HG02610 (cell line): ENCODE measurements at regions not wholly inside any gene's neighbourhood (a gene's known extent, or its start where the extent isn't known, plus 50 kb on each side); places are given as distances from the start of the nearest gene placed in this dataset.
A peak's percentile ranks its signal among the peaks of the same experiment; 100 is the strongest.
"Not testable (repeated sequence)": the region's sequence is repeated elsewhere in the genome, so short reads cannot be mapped to it uniquely, and the experiment has no call there.

Experiments
- ATAC-seq: cut with Tn5 transposase; IDR thresholded peaks from one replicate; pipeline ENCODE4 v1.9.1; 2021; ENCODE audit warnings: mild to moderate bottlenecking, moderate library complexity; ENCODE audit not compliant: unreplicated experiment

DNA sequence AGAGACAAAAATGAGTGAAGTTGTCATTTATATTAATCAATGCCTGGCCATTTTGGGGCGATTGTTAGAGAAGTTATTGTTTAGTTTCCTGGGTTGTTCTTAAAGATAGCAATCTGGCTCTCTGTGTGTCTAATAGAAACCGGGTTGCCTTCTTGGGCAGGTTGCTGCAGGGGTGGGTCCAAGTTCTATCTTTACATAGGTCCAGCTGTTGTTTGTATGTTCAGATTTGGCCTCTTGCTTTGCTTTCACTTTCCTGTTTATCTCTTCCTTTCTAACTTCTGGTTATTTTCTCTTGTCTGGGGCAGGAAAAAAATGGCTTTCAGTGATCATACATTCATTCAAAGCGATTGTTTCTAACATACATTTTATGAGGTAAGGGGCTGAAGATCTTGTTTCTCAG is 128.4 kb upstream of the NOX3 start:
- ATAC-seq, result no peak

- ATAC-seq, result no peak
These were observed 126.7 kb upstream of the NOX3 start for GRCh38 chr6:155582016-155582991.

GRCh38 chr6:155580904-155581303 is 125.3 kb upstream of the NOX3 start:
- ATAC-seq, result no peak

GRCh38 chr6:155578251-155578650 is 122.6 kb upstream of the NOX3 start:
- no peak for ATAC-seq

GRCh38 chr6:155561966-155562364 is 106.3 kb upstream of the NOX3 start:
- ATAC-seq, result no peak

- ATAC-seq, result no peak
These were observed 105.8 kb upstream of the NOX3 start for GRCh38 chr6:155561257-155561965.

GRCh38 chr6:155549928-155550327 is 94.3 kb upstream of the NOX3 start:
- no peak for ATAC-seq

DNA sequence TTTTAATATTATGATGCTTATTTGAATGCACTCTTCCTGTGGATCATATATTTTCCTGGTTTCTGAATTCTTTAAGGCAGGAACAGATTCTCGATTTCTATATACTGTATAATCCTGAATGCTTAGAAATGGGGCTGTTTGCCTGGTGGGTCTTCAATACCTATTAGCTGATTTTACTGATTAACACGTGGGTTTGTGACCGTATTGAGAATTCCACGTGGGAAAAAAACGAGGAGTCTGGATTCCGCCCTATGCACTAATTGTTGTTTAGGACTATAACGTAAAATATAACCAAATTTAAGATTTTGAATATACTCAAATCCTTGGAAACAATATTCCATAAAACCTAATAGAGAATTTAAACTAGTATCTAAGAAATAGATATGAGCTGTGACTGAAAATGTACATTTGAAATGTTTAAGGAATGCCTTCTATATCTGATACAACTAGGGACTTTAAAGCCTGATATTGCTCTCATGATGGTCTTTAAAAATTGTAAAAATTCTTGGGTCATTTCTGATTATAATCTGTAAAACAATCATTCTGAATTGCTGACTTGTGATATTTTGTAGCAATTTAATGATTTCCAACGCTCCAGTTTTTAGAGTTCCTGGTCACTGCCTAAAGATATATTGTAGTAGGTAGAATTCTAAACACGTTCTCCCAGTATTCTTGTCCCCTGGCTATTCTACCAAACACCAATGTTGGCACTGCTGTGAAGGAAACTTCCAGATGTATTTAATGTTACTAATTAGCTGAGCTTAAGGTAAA is 93.6 kb upstream of the NOX3 start:
- ATAC-seq, result no peak

- no peak for ATAC-seq
These were observed 92.9 kb upstream of the NOX3 start for GRCh38 chr6:155548576-155548975.

GRCh38 chr6:155544677-155545076 is 89.0 kb upstream of the NOX3 start:
- ATAC-seq, result no peak

DNA sequence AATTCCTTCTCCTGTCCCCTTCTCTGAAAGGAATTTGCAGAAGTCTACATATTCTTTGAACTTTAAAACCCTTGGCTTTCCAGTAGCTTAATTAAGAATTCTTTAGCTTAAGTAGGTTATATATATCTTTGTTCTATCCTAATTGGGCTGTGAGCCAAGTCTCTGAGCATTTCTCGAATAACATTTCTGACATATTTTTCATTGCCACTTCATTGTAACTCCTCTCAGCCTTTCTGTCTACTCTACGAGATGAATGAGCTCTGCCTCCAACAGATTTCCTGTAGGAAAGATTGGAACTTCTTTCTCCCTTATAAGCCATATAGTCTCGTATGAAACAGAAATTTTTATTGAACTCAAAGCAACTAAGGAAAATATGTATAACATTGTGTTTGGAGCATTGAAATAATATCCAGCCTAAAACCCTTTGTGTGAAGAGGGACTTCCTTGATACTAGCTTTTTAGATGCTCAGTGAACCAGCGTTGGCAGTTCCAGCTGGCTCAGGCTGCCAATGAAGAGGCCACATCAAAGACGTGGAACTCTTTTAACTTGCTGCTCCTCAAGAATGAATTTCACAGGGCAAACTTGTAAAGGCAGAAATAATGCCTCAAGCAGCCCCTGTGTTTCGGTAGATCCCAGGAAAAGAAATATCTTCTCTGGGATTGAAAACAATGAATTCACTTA is 87.7 kb upstream of the NOX3 start:
- no peak for ATAC-seq

GRCh38 chr6:155542036-155542435 is 86.4 kb upstream of the NOX3 start:
- ATAC-seq, result no peak

GRCh38 chr6:155538708-155539390 is 83.2 kb upstream of the NOX3 start:
- ATAC-seq, result no peak

DNA sequence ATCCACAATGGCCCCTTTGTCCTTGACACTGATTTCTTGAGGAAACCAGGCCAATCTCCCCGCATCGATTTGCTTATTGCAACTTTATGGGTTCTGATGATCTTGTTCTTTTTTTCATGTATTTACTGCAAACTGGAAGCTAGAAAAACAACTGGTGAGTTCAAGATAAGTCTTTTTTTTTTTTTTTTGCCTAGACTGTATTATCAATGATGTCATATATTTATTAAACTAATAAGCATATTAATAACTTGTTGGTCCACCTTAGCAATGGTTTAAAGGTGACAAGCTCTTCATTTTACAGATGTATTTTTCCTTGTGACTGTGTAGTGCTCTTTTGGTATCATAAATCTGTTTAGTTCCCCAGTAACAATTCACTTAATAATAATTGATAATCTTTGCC is 79.0 kb upstream of the NOX3 start:
- no peak for ATAC-seq

DNA sequence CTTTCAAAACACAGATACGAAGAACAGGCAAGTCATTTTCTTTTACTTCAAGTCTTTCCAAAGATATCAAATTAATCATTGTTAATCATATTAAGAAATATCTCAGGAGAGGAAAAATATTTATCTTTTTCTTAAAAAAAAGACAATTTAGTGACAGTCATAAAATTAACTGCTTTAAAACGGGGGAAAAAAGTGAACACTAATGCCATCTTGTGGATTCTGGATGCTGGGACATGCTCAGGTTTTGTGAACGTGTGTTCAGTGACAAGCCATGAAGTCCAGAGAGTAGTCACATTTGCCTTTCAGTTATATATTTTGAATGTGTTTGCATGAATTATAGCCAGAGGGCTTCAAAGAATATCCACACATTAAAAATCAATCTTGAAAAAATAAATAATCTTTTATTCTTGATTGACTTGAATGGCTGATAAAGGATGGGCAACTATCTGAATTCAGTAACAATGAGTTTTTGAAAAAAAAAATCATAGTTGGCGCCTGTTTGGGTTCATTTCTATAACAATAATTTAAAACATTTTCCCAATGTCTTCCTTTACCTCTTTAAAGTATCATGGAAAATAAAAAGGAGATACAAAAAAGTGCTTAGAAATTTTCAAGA is 74.7 kb upstream of the NOX3 start:
- peak; percentile 77 for ATAC-seq

DNA sequence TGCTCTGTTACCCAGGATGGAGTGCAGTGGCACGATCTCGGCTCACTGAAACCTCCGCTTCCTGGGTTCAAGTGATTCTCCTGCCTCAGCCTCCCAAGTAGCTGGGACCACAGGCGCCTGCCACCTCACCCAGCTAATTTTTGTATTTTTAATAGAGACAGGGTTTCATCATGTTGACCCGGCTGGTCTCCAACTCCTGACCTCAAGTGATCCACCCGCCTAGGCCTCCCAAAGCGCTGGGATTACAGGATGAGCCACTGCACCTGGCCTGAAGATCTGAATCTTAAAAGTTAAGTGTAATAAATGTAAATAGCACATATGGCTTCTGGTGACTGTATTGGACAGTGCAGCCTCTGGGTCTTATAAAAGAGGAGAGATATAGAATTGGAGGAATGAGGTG is 74.2 kb upstream of the NOX3 start:
- ATAC-seq, result not testable (repeated sequence)

DNA sequence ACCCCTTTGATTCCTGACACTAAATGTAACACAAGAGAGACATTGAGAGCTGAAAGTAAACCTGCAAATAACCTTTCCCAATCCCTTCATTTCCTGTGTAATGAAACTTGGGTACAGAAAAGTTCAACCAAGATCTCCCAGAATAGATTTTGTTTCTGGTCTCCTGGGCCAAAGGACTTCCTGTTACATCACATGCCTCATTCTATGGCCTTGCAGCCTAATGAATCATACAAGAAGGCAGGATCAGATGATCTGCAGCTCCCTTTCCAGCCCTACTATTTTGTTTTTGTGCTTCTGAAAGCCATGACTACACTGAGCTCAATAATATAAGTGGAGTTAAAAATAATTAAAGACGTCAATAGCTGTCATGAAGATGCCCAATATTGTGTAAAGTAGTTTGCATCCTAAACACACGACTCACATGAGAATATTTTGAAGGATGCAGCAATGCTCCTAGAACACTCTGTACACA is 73.4 kb upstream of the NOX3 start:
- peak; percentile 66 for ATAC-seq

GRCh38 chr6:155528335-155528734 is 72.7 kb upstream of the NOX3 start:
- no peak for ATAC-seq

GRCh38 chr6:155527443-155527842 is 71.8 kb upstream of the NOX3 start:
- no peak for ATAC-seq
